ENCODE measurements at regions not wholly inside any gene's neighbourhood (a gene's known extent, or its start where the extent isn't known, plus 50 kb on each side); places are given as distances from the start of the nearest gene placed in this dataset.

- no peak for DNase-seq (ENCODE audit: low read depth, low spot score)
- Histone ChIP-seq H3K4me1 (ENCODE audit: control insufficient read depth, extremely low read depth, insufficient read depth, low read length) (no peaks in the 10 kb centered on the region), H3K4me2 (ENCODE audit: insufficient read depth, low read length) (no peak overlapping the region), H3K36me3 (ENCODE audit: control insufficient read depth in 2 of 2, extremely low read depth in 1 of 2, insufficient read depth in 2 of 2, low read length in 2 of 2) (no peaks in the 10 kb centered on the region), H3K9me3 (replicated peaks; ENCODE audit: control insufficient read depth, insufficient read depth, low read length) (no peaks in the 10 kb centered on the region), H3K27me3 (ENCODE audit: control insufficient read depth in 2 of 2, insufficient read depth in 2 of 2, low read length in 2 of 2) (peaks cover 2 to 5% of the 10 kb centered on the region in 2 experiments), H3K9me1 (replicated peaks; ENCODE audit: control insufficient read depth, extremely low read depth, insufficient read depth, low read length) (no peaks in the 10 kb centered on the region), H3K27ac (ENCODE audit: insufficient read depth, low read depth, low read length) (no peak overlapping the region), H3K4me3 (replicated peaks in 1 of 3; ENCODE audit: insufficient read depth in 1 of 3, low read depth in 1 of 3, low read length in 3 of 3) (no peak overlapping the region), H3K9ac (replicated peaks; ENCODE audit: extremely low read depth, insufficient read depth, low read length) (no peak overlapping the region), H2AFZ (ENCODE audit: low read depth, low read length) (no peak overlapping the region), H4K20me1 (replicated peaks; ENCODE audit: control insufficient read depth, extremely low read depth, insufficient read depth, low read length) (no peaks in the 10 kb centered on the region), H3K79me2 (ENCODE audit: control insufficient read depth, insufficient read depth, low read length) (no peaks in the 10 kb centered on the region)
- no peak for FAIRE-seq
- dilution Hi-C loops (cut with MboI; ENCODE audit: extremely low pct_ligation_motif_present, low sequenced_read_pairs) = no loop called here
- TF ChIP-seq MYC (IDR thresholded peaks at IDR 0.05; ENCODE audit: low read depth, low read length) (no peak), POLR2AphosphoS5 (IDR thresholded peaks at IDR 0.05; ENCODE audit: insufficient read depth, low read depth, low read length) (no peak), JUN (IDR thresholded peaks at IDR 0.05; ENCODE audit: borderline replicate concordance, insufficient read depth, insufficient read length, low read depth) (no peak), EZH2 (IDR thresholded peaks at IDR 0.05; ENCODE audit: borderline replicate concordance, low read depth, low read length, severe bottlenecking) (no peak), GATA2 (IDR thresholded peaks at IDR 0.05; ENCODE audit: insufficient read depth, insufficient read length, low read depth, low read length) (no peak), POLR2A (IDR thresholded peaks at IDR 0.05; ENCODE audit: low read depth, low read length) (no peak)
- TF ChIP-seq, protein P1, sequence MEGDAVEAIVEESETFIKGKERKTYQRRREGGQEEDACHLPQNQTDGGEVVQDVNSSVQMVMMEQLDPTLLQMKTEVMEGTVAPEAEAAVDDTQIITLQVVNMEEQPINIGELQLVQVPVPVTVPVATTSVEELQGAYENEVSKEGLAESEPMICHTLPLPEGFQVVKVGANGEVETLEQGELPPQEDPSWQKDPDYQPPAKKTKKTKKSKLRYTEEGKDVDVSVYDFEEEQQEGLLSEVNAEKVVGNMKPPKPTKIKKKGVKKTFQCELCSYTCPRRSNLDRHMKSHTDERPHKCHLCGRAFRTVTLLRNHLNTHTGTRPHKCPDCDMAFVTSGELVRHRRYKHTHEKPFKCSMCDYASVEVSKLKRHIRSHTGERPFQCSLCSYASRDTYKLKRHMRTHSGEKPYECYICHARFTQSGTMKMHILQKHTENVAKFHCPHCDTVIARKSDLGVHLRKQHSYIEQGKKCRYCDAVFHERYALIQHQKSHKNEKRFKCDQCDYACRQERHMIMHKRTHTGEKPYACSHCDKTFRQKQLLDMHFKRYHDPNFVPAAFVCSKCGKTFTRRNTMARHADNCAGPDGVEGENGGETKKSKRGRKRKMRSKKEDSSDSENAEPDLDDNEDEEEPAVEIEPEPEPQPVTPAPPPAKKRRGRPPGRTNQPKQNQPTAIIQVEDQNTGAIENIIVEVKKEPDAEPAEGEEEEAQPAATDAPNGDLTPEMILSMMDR (IDR thresholded peaks at IDR 0.05; ENCODE audit: extremely low read depth in 1 of 2, insufficient read depth in 1 of 2, low read depth in 1 of 2, low read length in 2 of 2) = no peak
- TF ChIP-seq, protein P2, sequence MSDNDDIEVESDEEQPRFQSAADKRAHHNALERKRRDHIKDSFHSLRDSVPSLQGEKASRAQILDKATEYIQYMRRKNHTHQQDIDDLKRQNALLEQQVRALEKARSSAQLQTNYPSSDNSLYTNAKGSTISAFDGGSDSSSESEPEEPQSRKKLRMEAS (IDR thresholded peaks at IDR 0.05; ENCODE audit: insufficient read depth, insufficient read length) = no peak
- intact Hi-C loops (cut with micrococcal nuclease) = no loop called here
- ChIA-PET POLR2A (no interaction called here), CTCF (no interaction called here)
- no TSS peak for BruUV-seq (replicated peaks)
These were observed 131.3 kb upstream of the PRKCQ start for GRCh38 chr10:6711408-6711841.
